Activated CD8-positive, alpha-beta memory T cell treated with anti-CD3 and anti-CD28 coated beads, Interleukin-2, amount 50 U/mL, for 24 hours (primary cell): ENCODE measurements at regions not wholly inside any gene's neighbourhood (a gene's known extent, or its start where the extent isn't known, plus 50 kb on each side); places are given as distances from the start of the nearest gene placed in this dataset.

Source experiments
- DNase-seq: peaks from one replicate; pipeline ENCODE4 v3.0.0-alpha.2; 2020; ENCODE audit errors: extremely low read depth

GRCh38 chr20:4303136-4303535, 54.0 kb upstream of the ADRA1D start:
- no peak for DNase-seq

GRCh38 chr20:4300921-4301320, 51.8 kb upstream of the ADRA1D start:
- DNase-seq: no peak

- no peak for DNase-seq
Observed at GRCh38 chr20:4300401-4300800, 51.3 kb upstream of the ADRA1D start.

GRCh38 chr20:4299773-4300172, 50.7 kb upstream of the ADRA1D start:
- DNase-seq: no peak

GRCh38 chr20:4299216-4299615, 50.1 kb upstream of the ADRA1D start:
- no peak for DNase-seq
